Uterus (tissue), 3 donors: ENCODE measurements at regions not wholly inside any gene's neighbourhood (a gene's known extent, or its start where the extent isn't known, plus 50 kb on each side); places are given as distances from the start of the nearest gene placed in this dataset.

Experiments
- DNase-seq, 2 donors: peaks; one replicate each; pipeline ENCODE4 v3.0.0-alpha.2; 2019 to 2020
- H3K27ac ChIP-seq, 2 donors: fragments of 200-600 bp; sonication (generic); 1 replicate in 1 of 2; 2 replicates in 1 of 2; pipeline ENCODE4 v1.5.1; 2016 to 2018
- H3K27me3 ChIP-seq, 2 donors: fragments of 200-600 bp; sonication (generic); one replicate each; pipeline ENCODE4 v1.5.1; 2018 to 2019; ENCODE audit warnings: control low read depth in 1 of 2
- H3K36me3 ChIP-seq, 2 donors: fragments of 200-600 bp; sonication (generic); one replicate each; pipeline ENCODE4 v1.5.1; 2019; ENCODE audit warnings: control low read depth in 1 of 2
- H3K4me1 ChIP-seq, 2 donors: fragments of 200-600 bp; sonication (generic); one replicate each; pipeline ENCODE4 v1.5.1; 2018 to 2019; ENCODE audit warnings: control low read depth in 1 of 2
- H3K4me3 ChIP-seq, 2 donors: fragments of 200-600 bp; sonication (generic); 1 replicate in 1 of 2; 2 replicates in 1 of 2; pipeline ENCODE4 v1.5.1; 2018 to 2019; ENCODE audit warnings: mild to moderate bottlenecking in 1 of 2
- H3K9me3 ChIP-seq, 2 donors: fragments of 200-600 bp; sonication (generic); one replicate each; pipeline ENCODE4 v1.5.1; 2019; ENCODE audit warnings: control low read depth in 1 of 2
- POLR2A ChIP-seq, 2 donors: fragments of 450-650 bp; IDR thresholded peaks; one replicate each; pipeline ENCODE4 v1.6.1; 2016; ENCODE audit warnings: antibody characterized with exemption in 2 of 2, mild to moderate bottlenecking in 1 of 2, moderate library complexity in 1 of 2
- intact Hi-C: fragments of 100-400 bp; cut with DNase I; formaldehyde crosslinking; loops from one replicate; pipeline ENCODE4 v1.15.1; 2023; ENCODE audit warnings: low total_unique reads
- TF ChIP-seq, protein P1 (sequence below), 4 experiments: fragments of 200-600 bp in 2 of 4; fragments of 450-650 bp in 2 of 4; sonication (generic) in 2 of 4; IDR thresholded peaks; one replicate each; pipeline ENCODE4 v1.5.1; 2016 to 2019; ENCODE audit warnings: antibody characterized with exemption in 4 of 4, mild to moderate bottlenecking in 2 of 4, moderate library complexity in 1 of 4
- donor health status: DM: yes; HTN: yes; CAD: no.

DNA sequence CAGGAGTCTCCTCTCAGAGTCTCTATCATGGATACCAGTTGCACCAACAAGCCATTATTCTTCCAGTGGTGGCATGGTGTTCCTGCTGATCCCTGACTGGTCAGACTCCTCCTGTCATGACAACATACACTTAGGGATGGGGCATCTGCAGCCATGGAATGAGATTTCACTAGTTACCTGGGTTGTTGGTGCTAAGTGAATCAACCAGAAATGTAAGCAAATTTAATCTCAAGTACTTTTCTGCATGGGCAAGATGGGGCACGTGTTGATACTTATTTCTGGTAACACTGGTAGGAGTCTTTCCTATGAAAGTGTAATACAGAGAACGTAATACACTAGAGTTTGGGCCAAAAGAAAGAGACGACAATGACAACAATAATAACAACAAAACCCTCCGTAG lies 211.5 kb upstream of the FOXN3 start:
- intact Hi-C loops: no loop called here
- H3K9me3 ChIP-seq: no peaks in the 10 kb centered on the region
- no peaks in the 10 kb centered on the region for H3K4me1 ChIP-seq
- H3K27me3 ChIP-seq: no peaks in the 10 kb centered on the region
- no peaks in the 10 kb centered on the region for H3K36me3 ChIP-seq
- no peak for DNase-seq
- no peak for TF ChIP-seq POLR2A (IDR thresholded peaks at IDR 0.05)
- TF ChIP-seq, protein P1, sequence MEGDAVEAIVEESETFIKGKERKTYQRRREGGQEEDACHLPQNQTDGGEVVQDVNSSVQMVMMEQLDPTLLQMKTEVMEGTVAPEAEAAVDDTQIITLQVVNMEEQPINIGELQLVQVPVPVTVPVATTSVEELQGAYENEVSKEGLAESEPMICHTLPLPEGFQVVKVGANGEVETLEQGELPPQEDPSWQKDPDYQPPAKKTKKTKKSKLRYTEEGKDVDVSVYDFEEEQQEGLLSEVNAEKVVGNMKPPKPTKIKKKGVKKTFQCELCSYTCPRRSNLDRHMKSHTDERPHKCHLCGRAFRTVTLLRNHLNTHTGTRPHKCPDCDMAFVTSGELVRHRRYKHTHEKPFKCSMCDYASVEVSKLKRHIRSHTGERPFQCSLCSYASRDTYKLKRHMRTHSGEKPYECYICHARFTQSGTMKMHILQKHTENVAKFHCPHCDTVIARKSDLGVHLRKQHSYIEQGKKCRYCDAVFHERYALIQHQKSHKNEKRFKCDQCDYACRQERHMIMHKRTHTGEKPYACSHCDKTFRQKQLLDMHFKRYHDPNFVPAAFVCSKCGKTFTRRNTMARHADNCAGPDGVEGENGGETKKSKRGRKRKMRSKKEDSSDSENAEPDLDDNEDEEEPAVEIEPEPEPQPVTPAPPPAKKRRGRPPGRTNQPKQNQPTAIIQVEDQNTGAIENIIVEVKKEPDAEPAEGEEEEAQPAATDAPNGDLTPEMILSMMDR (IDR thresholded peaks at IDR 0.05): no peak
- no peak overlapping the region for H3K4me3 ChIP-seq
- no peak overlapping the region for H3K27ac ChIP-seq

DNA sequence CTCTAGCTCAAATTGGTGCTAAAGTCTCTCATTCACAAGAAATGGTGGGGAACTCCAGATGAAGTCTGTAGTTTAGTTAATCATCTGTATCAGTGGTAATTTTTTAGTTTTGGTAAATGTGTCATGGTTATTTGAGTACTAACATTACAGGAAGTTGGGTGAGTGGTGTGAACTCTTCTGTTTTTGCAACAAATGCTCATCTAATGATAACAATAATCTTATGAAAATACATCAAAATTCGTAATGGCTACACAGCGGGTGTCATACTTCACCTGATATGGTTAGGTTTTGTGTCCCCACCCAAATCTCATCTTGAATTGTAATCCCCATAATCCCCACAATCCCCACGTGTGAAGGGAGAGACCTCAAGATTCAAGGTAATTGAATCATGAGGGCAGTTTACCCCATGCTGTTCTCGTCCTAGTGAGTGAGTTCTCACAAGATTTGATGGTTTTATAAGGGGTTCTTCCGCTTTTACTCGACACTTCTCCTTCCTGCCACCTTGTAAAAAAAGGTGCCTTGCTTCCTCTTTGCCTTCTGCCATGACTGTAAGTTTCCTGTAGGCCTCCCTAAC lies 209.3 kb upstream of the FOXN3 start:
- intact Hi-C loops: no loop called here

DNA sequence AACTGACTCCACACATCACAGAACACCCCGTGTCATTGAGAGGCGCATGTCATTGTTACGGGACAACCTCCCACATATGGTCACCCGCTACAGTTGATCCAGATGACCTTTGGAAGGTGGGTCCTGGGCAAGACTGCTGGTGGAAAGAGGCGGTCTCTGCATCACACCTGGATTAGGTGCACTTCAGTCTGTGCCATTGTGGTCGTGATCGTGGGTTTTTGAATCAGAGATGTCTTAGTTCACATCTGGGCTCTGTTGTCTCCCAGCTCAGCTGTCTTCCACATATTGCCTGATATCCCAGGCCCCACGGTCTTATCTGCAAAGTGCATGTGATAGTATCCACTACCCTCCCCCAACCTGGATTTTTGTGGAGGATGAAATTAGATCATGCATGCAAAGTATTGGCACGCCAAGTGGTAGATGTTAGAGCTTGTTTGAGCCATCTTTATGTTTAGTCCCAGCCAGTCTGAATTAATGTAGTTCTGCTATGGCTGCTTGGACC lies 208.7 kb upstream of the FOXN3 start:
- DNase-seq: no peak
- TF ChIP-seq POLR2A (IDR thresholded peaks at IDR 0.05): no peak
- TF ChIP-seq, protein P1 (IDR thresholded peaks at IDR 0.05): no peak
- Histone ChIP-seq H3K4me3 (no peak overlapping the region), H3K36me3 (no peaks in the 10 kb centered on the region), H3K27ac (no peak overlapping the region), H3K9me3 (no peaks in the 10 kb centered on the region), H3K27me3 (no peaks in the 10 kb centered on the region), H3K4me1 (no peaks in the 10 kb centered on the region)
- intact Hi-C loops: no loop called here

More for the DNA sequence above, 209.3 kb upstream of the FOXN3 start:
- Histone ChIP-seq H3K27ac (no peak overlapping the region), H3K27me3 (no peaks in the 10 kb centered on the region), H3K4me1 (no peaks in the 10 kb centered on the region), H3K9me3 (no peaks in the 10 kb centered on the region), H3K36me3 (no peaks in the 10 kb centered on the region), H3K4me3 (no peak overlapping the region)
- TF ChIP-seq POLR2A (IDR thresholded peaks at IDR 0.05): no peak
- TF ChIP-seq, protein P1 (IDR thresholded peaks at IDR 0.05): no peak
- DNase-seq: no peak

DNA sequence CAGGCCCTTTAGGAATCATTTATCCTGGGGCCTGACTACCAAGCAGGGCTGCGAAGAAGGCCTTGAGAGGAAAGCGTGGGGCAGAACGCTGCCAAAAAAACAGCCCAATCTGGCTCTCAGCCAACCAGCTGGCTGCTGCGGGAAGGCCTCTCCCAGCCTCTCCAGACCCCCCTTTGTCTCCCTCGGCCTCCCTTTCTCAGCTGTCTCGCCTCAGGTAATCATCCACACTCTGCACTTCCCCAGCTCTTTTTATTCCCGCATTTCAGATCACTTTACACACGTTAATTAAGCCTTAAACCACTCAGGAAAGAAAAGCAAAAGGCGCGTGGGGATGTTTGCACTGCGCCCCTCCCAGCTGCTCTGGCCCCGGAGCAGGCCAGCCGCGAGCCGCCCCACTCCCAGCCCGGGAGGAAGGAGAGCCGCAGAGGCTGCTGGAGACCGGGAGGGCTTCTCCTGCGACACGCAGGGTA lies 208.2 kb upstream of the FOXN3 start:
- intact Hi-C loops: no loop called here
- H3K9me3 ChIP-seq: no peaks in the 10 kb centered on the region
- no peaks in the 10 kb centered on the region for H3K36me3 ChIP-seq
- no peak overlapping the region for H3K27ac ChIP-seq
- no peaks in the 10 kb centered on the region for H3K4me1 ChIP-seq
- peak in 1 of 2 donors; percentile 40 for DNase-seq
- TF ChIP-seq, protein P1 (IDR thresholded peaks at IDR 0.05): no peak
- TF ChIP-seq POLR2A (IDR thresholded peaks at IDR 0.05): no peak
- no peaks in the 10 kb centered on the region for H3K27me3 ChIP-seq
- no peak overlapping the region for H3K4me3 ChIP-seq

DNA sequence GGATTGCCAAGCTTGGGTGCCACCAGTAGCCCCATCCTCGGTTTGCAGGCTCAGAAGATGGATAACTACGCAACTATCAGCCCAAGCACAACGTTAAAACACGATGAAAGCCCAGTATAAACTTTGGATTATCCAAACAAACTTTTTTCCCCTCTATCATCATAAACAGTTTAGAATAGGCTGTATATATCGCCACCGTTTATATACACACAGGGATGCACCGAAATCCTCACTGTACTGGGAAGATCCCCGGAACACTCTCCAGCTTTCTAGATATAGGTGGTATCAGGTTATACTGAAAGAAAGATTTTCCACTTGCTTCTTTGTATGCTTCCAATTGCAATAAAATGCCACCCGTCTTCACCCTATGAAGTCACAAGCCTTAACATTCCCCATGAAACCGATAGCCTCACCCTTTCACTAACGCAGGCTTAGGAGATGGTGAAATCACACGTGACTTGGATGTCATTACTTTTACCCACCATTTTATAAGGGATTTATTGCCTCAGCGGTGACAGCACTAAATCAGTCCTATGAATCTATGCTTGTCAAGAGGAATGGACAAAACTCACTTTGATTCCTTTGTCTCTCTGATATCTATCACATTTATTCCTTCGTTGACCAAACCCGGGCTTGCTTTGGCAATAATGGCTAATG lies 207.6 kb upstream of the FOXN3 start:
- Histone ChIP-seq H3K27me3 (no peaks in the 10 kb centered on the region), H3K36me3 (no peaks in the 10 kb centered on the region), H3K9me3 (no peaks in the 10 kb centered on the region), H3K4me1 (no peaks in the 10 kb centered on the region), H3K4me3 (no peak overlapping the region), H3K27ac (no peak overlapping the region)
- no peak for TF ChIP-seq POLR2A (IDR thresholded peaks at IDR 0.05)
- TF ChIP-seq, protein P1 (IDR thresholded peaks at IDR 0.05): no peak
- DNase-seq: no peak
- intact Hi-C loops: no loop called here
